ENCODE measurements at regions not wholly inside any gene's neighbourhood (a gene's known extent, or its start where the extent isn't known, plus 50 kb on each side); places are given as distances from the start of the nearest gene placed in this dataset.
"Not testable (repeated sequence)": the region's sequence is repeated elsewhere in the genome, so short reads cannot be mapped to it uniquely, and the experiment has no call there.

DNA sequence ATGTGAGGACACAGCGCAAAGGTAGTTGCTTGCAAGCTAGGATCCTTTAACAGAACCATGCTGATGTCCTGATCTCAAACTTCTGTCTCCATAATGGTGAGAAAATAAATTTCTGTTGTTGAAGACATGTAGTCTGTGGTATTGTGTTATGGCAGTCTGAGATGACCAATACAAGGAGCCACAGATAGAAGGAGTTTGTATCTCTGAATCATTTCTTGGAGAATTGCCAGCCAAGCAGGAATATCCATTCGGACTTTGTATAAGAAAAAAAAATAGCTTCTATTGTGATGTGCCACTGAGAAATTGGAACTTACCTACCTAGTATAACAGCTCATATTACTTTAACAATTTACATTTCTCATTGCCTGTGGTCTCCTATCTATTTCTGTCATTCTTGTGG, 447.6 kb upstream of the CA10 start:
- Mint-ChIP-seq H3K27ac (no peak overlapping the region), H3K27me3 (no peaks in the 10 kb centered on the region), H3K4me3 (no peak overlapping the region), H3K4me1 (ENCODE audit: low read depth) (no peaks in the 10 kb centered on the region), H3K9me3 (peaks cover 7% of the 10 kb centered on the region), H3K36me3 (ENCODE audit: low read depth) (no peaks in the 10 kb centered on the region)
- Histone ChIP-seq H3K36me3 (ENCODE audit: insufficient read depth, low read length) (no peaks in the 10 kb centered on the region), H3K4me1 (ENCODE audit: insufficient read depth, low read length) (no peaks in the 10 kb centered on the region), H3K9me3 (ENCODE audit: control insufficient read depth in 1 of 2, insufficient read depth in 1 of 2, low read length in 2 of 2) (peaks cover 0 to 3% of the 10 kb centered on the region in 2 experiments), H3K4me3 (ENCODE audit: low read length) (no peak overlapping the region), H3K27ac (ENCODE audit: low read depth in 1 of 2, low read length in 2 of 2) (no peak overlapping the region), H3K27me3 (ENCODE audit: control insufficient read depth in 1 of 2, insufficient read depth in 2 of 2, low read length in 2 of 2) (no peaks in the 10 kb centered on the region)
- DNase-seq (no peak), ATAC-seq (ENCODE audit: poor library complexity) (no peak)
- intact Hi-C loops (cut with DNase I, micrococcal nuclease): no loop called here
- ChIA-PET CTCF (interaction anchor here (0.9 kb wide), 1 partner anchor 10 kb away, joined by 3 read pairs; no protein-coding TSS in a partner anchor), POLR2A (no interaction called here)
- TF ChIP-seq, protein P1, sequence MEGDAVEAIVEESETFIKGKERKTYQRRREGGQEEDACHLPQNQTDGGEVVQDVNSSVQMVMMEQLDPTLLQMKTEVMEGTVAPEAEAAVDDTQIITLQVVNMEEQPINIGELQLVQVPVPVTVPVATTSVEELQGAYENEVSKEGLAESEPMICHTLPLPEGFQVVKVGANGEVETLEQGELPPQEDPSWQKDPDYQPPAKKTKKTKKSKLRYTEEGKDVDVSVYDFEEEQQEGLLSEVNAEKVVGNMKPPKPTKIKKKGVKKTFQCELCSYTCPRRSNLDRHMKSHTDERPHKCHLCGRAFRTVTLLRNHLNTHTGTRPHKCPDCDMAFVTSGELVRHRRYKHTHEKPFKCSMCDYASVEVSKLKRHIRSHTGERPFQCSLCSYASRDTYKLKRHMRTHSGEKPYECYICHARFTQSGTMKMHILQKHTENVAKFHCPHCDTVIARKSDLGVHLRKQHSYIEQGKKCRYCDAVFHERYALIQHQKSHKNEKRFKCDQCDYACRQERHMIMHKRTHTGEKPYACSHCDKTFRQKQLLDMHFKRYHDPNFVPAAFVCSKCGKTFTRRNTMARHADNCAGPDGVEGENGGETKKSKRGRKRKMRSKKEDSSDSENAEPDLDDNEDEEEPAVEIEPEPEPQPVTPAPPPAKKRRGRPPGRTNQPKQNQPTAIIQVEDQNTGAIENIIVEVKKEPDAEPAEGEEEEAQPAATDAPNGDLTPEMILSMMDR (IDR thresholded peaks at IDR 0.05): no peak

DNA sequence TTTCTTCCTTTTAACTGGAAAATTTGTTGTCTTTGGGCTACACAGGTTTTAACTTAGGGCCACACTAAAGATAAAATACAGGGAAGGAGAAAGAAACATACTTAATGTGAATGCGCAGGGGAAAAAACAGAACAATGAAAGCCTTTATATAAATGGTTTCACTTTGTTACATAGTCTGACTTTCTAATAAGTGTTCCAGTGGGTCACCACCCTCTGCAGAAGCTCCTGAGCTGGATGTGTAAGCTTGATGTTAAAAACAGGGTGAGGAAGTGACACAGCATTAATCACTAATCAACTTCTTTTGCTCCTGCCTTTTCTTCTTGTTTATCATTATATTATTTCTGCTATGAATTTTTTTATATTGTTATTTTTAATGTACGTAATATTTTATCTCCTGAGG, 445.6 kb upstream of the CA10 start:
- Mint-ChIP-seq H3K4me3 (no peak overlapping the region), H3K36me3 (ENCODE audit: low read depth) (no peaks in the 10 kb centered on the region), H3K9me3 (peaks cover 5% of the 10 kb centered on the region), H3K4me1 (ENCODE audit: low read depth) (no peaks in the 10 kb centered on the region), H3K27me3 (no peaks in the 10 kb centered on the region), H3K27ac (no peak overlapping the region)
- peaks cover 0 to 3% of the 10 kb centered on the region in 2 experiments for H3K9me3 ChIP-seq (ENCODE audit: control insufficient read depth in 1 of 2, insufficient read depth in 1 of 2, low read length in 2 of 2)
- H3K27ac ChIP-seq (ENCODE audit: low read depth in 1 of 2, low read length in 2 of 2): no peak overlapping the region
- ATAC-seq (ENCODE audit: poor library complexity): no peak
- ChIA-PET CTCF (no interaction called here), POLR2A (no interaction called here)
- no peak overlapping the region for H3K4me3 ChIP-seq (ENCODE audit: low read length)
- no peaks in the 10 kb centered on the region for H3K36me3 ChIP-seq (ENCODE audit: insufficient read depth, low read length)
- H3K27me3 ChIP-seq (ENCODE audit: control insufficient read depth in 1 of 2, insufficient read depth in 2 of 2, low read length in 2 of 2): no peaks in the 10 kb centered on the region
- TF ChIP-seq, protein P1 (IDR thresholded peaks at IDR 0.05): no peak
- no peaks in the 10 kb centered on the region for H3K4me1 ChIP-seq (ENCODE audit: insufficient read depth, low read length)
- no peak for DNase-seq
- intact Hi-C loops (cut with DNase I, micrococcal nuclease): no loop called here

DNA sequence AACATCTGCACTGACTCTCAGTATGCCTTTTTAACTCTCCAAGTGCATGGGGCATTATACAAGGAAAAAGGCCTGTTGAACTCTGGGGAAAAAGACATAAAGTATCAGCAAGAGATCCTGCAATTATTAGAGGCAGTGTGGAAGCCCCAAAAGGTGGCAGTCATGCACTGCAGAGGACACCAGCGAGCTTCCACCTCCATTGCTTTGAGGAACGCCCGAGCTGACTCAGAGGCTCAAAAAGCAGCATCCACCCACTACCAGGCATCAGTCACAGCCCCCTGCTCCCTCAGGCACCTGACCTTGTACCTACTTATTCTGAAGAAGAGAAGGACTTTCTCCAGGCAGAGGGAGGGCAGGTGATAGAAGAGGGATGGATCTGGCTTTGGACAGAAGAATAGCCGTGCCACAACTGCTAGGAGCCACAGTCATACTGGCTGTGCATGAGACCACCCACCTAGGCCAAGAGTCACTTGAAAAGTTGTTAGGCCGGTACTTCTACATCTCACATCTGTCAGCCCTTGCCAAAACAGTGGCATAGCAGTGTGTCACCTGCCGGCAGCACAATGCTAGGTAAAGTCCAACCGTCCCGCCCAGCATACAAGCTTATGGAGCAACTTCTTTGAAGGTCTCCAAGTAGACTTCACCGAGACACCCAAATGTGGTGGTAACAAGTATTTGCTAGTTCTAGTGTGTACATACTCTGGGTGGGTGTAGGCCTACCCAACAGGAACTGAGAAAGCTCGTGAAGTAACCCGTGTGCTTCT, 439.1 kb upstream of the CA10 start:
- CTCF ChIA-PET, DNase-seq: not testable (repeated sequence)

DNA sequence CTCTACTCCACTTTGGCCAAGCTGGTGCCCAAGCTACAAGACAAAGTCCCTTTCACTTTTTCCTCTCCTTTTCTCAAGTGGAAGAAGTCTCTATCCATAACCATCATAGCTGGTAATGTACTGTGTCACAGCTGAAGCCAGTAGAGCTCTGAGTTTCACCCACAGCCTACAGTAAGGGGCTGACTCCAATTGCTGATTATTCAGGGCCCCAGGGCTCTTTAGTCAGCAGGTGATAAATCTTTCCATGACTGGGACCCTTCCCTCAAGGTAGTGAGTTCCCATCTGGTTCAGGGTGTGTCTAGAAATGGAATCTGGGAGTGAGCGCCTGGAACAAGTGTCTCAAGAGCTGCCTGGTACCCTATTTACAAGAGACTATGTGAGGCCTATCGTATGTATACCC, 436.0 kb upstream of the CA10 start:
- no peak overlapping the region for H3K4me3 Mint-ChIP-seq
- POLR2A ChIA-PET: no interaction called here
- Histone ChIP-seq H3K27ac (ENCODE audit: low read depth in 1 of 2, low read length in 2 of 2) (no peak overlapping the region), H3K27me3 (ENCODE audit: control insufficient read depth in 1 of 2, insufficient read depth in 2 of 2, low read length in 2 of 2) (no peaks in the 10 kb centered on the region), H3K4me1 (ENCODE audit: insufficient read depth, low read length) (no peaks in the 10 kb centered on the region), H3K9me3 (ENCODE audit: control insufficient read depth in 1 of 2, insufficient read depth in 1 of 2, low read length in 2 of 2) (peaks cover 0 to 13% of the 10 kb centered on the region in 2 experiments), H3K4me3 (ENCODE audit: low read length) (no peak overlapping the region), H3K36me3 (ENCODE audit: insufficient read depth, low read length) (no peaks in the 10 kb centered on the region)
- intact Hi-C loops (cut with DNase I, micrococcal nuclease): no loop called here
- CTCF ChIA-PET: no interaction called here
- peaks cover 9% of the 10 kb centered on the region for H3K9me3 Mint-ChIP-seq
- H3K27me3 Mint-ChIP-seq: no peaks in the 10 kb centered on the region
- ATAC-seq (ENCODE audit: poor library complexity) (no peak), DNase-seq (no peak)
- TF ChIP-seq, protein P1 (IDR thresholded peaks at IDR 0.05): no peak
- no peaks in the 10 kb centered on the region for H3K4me1 Mint-ChIP-seq (ENCODE audit: low read depth)
- H3K27ac Mint-ChIP-seq: no peak overlapping the region
- no peaks in the 10 kb centered on the region for H3K36me3 Mint-ChIP-seq (ENCODE audit: low read depth)

More for the DNA sequence above, 439.1 kb upstream of the CA10 start:
- H3K4me3 Mint-ChIP-seq; H3K27me3 ChIP-seq (ENCODE audit: control insufficient read depth in 1 of 2, insufficient read depth in 2 of 2, low read length in 2 of 2); H3K27me3 Mint-ChIP-seq; H3K9me3 Mint-ChIP-seq; H3K36me3 ChIP-seq (ENCODE audit: insufficient read depth, low read length); ATAC-seq (ENCODE audit: poor library complexity); POLR2A ChIA-PET; H3K4me3 ChIP-seq (ENCODE audit: low read length); intact Hi-C loops (cut with DNase I, micrococcal nuclease); H3K27ac ChIP-seq (ENCODE audit: low read depth in 1 of 2, low read length in 2 of 2); H3K4me1 Mint-ChIP-seq (ENCODE audit: low read depth); H3K36me3 Mint-ChIP-seq (ENCODE audit: low read depth); H3K27ac Mint-ChIP-seq; H3K4me1 ChIP-seq (ENCODE audit: insufficient read depth, low read length): not testable (repeated sequence)
- peaks cover 0 to 10% of the 10 kb centered on the region in 2 experiments for H3K9me3 ChIP-seq (ENCODE audit: control insufficient read depth in 1 of 2, insufficient read depth in 1 of 2, low read length in 2 of 2)
